PC-3 (cell line): ENCODE measurements at regions not wholly inside any gene's neighbourhood (a gene's known extent, or its start where the extent isn't known, plus 50 kb on each side); places are given as distances from the start of the nearest gene placed in this dataset.

ENCODE experiments used
- EZH2 ChIP-seq: fragments of 300-600 bp; sonication (generic); IDR thresholded peaks from one replicate; pipeline ENCODE4 v1.6.1; 2017; ENCODE audit warnings: antibody characterized with exemption, mild to moderate bottlenecking, low read length; ENCODE audit not compliant: unreplicated experiment
- TF ChIP-seq, protein P1 (sequence below): fragments of 300-600 bp; sonication (generic); conservative IDR thresholded peaks from 2 replicates; pipeline ENCODE4 v1.5.1; 2017; ENCODE audit warnings: antibody characterized with exemption, low read depth, mild to moderate bottlenecking, low read length

DNA sequence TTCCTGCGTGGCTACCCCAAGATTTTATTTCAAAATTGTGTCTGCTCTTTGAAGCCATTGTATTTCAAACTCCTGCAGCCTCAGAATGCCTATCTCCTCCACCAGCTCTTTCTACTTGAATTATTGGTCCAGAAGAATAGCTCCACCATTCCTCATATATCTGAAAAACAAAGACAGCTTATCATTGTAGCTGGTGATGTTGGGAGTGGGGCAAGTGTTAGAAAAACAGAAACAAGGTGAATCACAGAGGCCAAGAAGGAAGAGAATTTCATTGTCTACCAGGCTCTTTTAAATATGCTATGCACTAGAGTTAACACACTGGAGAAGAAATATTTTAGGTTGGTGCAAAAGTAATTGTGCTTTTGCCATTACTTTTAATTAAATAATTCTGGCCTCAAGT, 307.9 kb upstream of the ROPN1 start:
- TF ChIP-seq, protein P1, sequence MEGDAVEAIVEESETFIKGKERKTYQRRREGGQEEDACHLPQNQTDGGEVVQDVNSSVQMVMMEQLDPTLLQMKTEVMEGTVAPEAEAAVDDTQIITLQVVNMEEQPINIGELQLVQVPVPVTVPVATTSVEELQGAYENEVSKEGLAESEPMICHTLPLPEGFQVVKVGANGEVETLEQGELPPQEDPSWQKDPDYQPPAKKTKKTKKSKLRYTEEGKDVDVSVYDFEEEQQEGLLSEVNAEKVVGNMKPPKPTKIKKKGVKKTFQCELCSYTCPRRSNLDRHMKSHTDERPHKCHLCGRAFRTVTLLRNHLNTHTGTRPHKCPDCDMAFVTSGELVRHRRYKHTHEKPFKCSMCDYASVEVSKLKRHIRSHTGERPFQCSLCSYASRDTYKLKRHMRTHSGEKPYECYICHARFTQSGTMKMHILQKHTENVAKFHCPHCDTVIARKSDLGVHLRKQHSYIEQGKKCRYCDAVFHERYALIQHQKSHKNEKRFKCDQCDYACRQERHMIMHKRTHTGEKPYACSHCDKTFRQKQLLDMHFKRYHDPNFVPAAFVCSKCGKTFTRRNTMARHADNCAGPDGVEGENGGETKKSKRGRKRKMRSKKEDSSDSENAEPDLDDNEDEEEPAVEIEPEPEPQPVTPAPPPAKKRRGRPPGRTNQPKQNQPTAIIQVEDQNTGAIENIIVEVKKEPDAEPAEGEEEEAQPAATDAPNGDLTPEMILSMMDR: no peak
- TF ChIP-seq EZH2: no peak
